Hepatocyte (in vitro differentiated cells): ENCODE measurements at regions not wholly inside any gene's neighbourhood (a gene's known extent, or its start where the extent isn't known, plus 50 kb on each side); places are given as distances from the start of the nearest gene placed in this dataset.
A peak's percentile ranks its signal among the peaks of the same experiment; 100 is the strongest.

ENCODE experiments used
- DNase-seq: peaks from one replicate; pipeline ENCODE4 v3.0.0-alpha.2; 2016; ENCODE audit warnings: low spot score
- H2AFZ ChIP-seq: fragments of 200-600 bp; sonication (generic); 2 replicates; pipeline ENCODE4 v1.6.0; 2016; ENCODE audit warnings: antibody characterized with exemption, mild to moderate bottlenecking
- H3K27ac ChIP-seq: fragments of 200-600 bp; sonication (generic); 2 replicates; pipeline ENCODE4 v1.5.1; 2016; ENCODE audit warnings: mild to moderate bottlenecking
- H3K27me3 ChIP-seq: fragments of 200-600 bp; sonication (generic); 2 replicates; pipeline ENCODE4 v1.6.1; 2016
- H3K36me3 ChIP-seq: fragments of 200-600 bp; sonication (generic); replicated peaks from 2 replicates; pipeline ENCODE4 v1.5.1; 2016; ENCODE audit warnings: low read depth; ENCODE audit not compliant: insufficient read depth
- H3K4me1 ChIP-seq: fragments of 200-600 bp; sonication (generic); 2 replicates; pipeline ENCODE4 v1.5.1; 2016; ENCODE audit warnings: mild to moderate bottlenecking, moderate library complexity; ENCODE audit not compliant: insufficient read depth
- H3K4me2 ChIP-seq: fragments of 200-600 bp; sonication (generic); 2 replicates; pipeline ENCODE4 v1.6.0; 2016
- H3K4me3 ChIP-seq: fragments of 200-600 bp; sonication (generic); 2 replicates; pipeline ENCODE4 v1.5.1; 2016; ENCODE audit warnings: mild to moderate bottlenecking
- H3K79me2 ChIP-seq: fragments of 200-600 bp; sonication (generic); 2 replicates; pipeline ENCODE4 v1.6.0; 2017; ENCODE audit warnings: mild to moderate bottlenecking
- H3K9me2 ChIP-seq: fragments of 200-600 bp; sonication (generic); replicated peaks from 2 replicates; pipeline ENCODE4 v1.6.0; 2017; ENCODE audit warnings: mild to moderate bottlenecking; ENCODE audit not compliant: insufficient read depth
- H3K9me3 ChIP-seq: fragments of 200-600 bp; sonication (generic); 2 replicates; pipeline ENCODE4 v1.5.1; 2016; ENCODE audit warnings: low read depth, mild to moderate bottlenecking
- H4K20me1 ChIP-seq: fragments of 200-600 bp; sonication (generic); 2 replicates; pipeline ENCODE4 v1.6.0; 2016; ENCODE audit warnings: mild to moderate bottlenecking; ENCODE audit not compliant: insufficient read depth, poor library complexity, severe bottlenecking
- CTCF ChIP-seq: fragments of 200-600 bp; sonication (generic); IDR thresholded peaks from 2 replicates; pipeline ENCODE4 v1.5.1; 2016; ENCODE audit warnings: antibody characterized with exemption, mild to moderate bottlenecking; ENCODE audit not compliant: poor library complexity
- EZH2 ChIP-seq: fragments of 200-600 bp; sonication (generic); IDR thresholded peaks from 2 replicates; pipeline ENCODE4 v1.6.1; 2016; ENCODE audit warnings: antibody characterized with exemption, mild to moderate bottlenecking, borderline replicate concordance
- EZH2phosphoT487 ChIP-seq: fragments of 200-600 bp; sonication (generic); IDR thresholded peaks from one replicate; pipeline ENCODE4 v1.6.1; 2018; ENCODE audit warnings: antibody characterized with exemption, mild to moderate bottlenecking, low read depth, moderate library complexity; ENCODE audit not compliant: unreplicated experiment, severe bottlenecking
- WGBS: methylation state at CpG from one replicate; pipeline ENCODE4 v1.1.6; 2016; ENCODE audit warnings: low lambda C conversion rate; ENCODE audit errors: missing lambda C conversion rate; 5-methylcytosine and 5-hydroxymethylcytosine counted together

DNA sequence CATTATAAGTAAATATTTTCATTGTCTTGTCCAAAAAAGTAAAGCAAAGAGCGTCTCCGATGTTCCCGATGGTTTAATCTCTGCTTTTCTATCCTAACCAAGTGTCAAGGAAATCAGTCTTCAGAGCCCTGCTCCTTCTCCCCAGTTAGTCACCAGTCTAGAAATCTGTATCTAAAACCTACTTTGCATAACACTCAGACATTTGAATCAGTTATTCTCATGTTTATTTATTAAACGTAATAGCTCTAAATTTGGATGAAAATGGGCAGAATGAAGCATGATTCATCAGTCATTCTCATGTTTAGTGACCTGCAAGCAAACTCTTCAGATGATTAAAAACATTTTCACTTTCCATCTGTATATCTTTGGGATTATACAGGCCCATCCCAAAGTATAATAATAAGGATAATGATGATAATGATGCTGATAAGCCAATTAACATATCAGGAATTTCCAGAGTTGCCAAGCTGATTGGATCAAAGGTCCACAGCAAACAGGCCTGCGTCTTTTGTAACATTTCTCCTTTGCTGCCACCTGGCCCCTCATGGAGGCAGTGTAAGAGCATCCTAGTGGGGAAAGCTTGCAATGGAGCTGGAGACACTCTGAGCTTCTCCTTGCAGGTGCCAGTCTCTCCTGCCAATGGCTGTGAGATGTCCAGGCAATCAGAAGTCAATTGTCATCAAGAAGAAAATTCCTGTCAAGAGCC is 273.9 kb downstream of the IGSF11 start:
- Histone ChIP-seq H3K4me1 (no peaks in the 10 kb centered on the region), H3K79me2 (no peaks in the 10 kb centered on the region), H3K4me2 (no peak overlapping the region), H3K27me3 (no peaks in the 10 kb centered on the region), H3K9me3 (no peaks in the 10 kb centered on the region), H3K4me3 (no peak overlapping the region), H3K36me3 (no peaks in the 10 kb centered on the region), H4K20me1 (no peaks in the 10 kb centered on the region), H2AFZ (no peak overlapping the region), H3K9me2 (no peaks in the 10 kb centered on the region), H3K27ac (no peak overlapping the region)
- DNase-seq = peak; percentile 16
- 51% methylated on average over 5 of the region's 5 CpGs for WGBS
- TF ChIP-seq CTCF = no peak

GRCh38 chr3:118761291-118761606 is 273.4 kb downstream of the IGSF11 start:
- Histone ChIP-seq H4K20me1 (no peaks in the 10 kb centered on the region), H3K4me1 (no peaks in the 10 kb centered on the region), H3K27ac (no peak overlapping the region), H2AFZ (no peak overlapping the region), H3K27me3 (no peaks in the 10 kb centered on the region), H3K79me2 (no peaks in the 10 kb centered on the region), H3K36me3 (no peaks in the 10 kb centered on the region), H3K4me3 (no peak overlapping the region), H3K4me2 (no peak overlapping the region), H3K9me2 (no peaks in the 10 kb centered on the region), H3K9me3 (no peaks in the 10 kb centered on the region)
- DNase-seq = no peak
- TF ChIP-seq CTCF (no peak), EZH2phosphoT487 (no peak), EZH2 (no peak)

DNA sequence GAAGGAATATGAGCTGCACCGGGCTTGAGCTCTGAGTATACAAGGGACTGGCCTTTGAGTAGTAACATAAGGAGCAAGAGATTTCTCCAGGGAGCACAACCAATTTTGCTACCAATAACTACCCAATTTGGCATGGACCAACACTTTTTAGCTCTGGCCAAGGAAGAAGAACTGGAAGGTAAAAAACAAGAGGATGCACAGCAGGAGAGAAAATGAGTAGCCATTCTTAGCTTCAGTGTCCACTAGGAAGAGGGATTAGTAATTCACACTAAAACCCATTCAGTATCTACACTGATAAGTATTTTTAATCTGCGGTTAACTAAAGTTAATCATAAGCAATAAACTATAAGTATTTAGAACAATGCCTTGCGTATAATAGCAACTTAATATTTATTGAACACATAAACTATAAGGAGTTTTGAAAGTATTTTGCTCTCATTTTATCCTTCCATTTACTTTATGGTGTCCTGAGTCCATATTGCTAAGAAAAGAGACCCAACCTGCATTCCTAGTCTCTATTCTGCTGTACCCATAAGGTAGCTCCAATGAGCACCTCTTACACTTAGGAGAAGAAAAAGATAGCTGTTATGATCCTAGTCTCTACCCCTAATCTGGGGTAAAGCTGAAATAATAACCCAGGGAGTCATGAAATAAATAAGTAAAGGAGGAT is 268.9 kb downstream of the IGSF11 start:
- no peaks in the 10 kb centered on the region for H3K79me2 ChIP-seq
- no peak overlapping the region for H3K4me2 ChIP-seq
- no peaks in the 10 kb centered on the region for H3K27me3 ChIP-seq
- TF ChIP-seq EZH2phosphoT487 (no peak), EZH2 (no peak), CTCF (no peak)
- H3K4me3 ChIP-seq = no peak overlapping the region
- no peaks in the 10 kb centered on the region for H3K9me3 ChIP-seq
- H3K9me2 ChIP-seq = no peaks in the 10 kb centered on the region
- no peaks in the 10 kb centered on the region for H3K4me1 ChIP-seq
- H2AFZ ChIP-seq = no peak overlapping the region
- DNase-seq = no peak
- no peaks in the 10 kb centered on the region for H3K36me3 ChIP-seq
- H3K27ac ChIP-seq = no peak overlapping the region
- no peaks in the 10 kb centered on the region for H4K20me1 ChIP-seq
- 89% methylated on average over 3 of the region's 3 CpGs for WGBS

DNA sequence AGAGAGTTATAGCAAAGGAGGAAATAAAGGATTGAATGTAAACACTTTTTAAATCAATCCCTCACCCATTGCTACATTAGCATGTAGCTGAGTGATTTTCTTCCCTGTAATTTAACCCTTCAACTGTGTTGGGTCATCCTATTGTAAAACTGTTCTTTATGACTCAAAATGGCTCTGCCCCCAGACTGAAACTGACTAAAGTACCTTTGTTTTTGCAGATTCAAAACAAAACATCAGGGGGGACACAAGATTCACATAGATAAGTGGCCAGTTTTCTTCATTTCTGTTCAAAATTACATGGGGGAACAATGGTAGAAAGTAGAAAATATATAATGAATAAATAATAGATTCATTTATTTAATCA is 268.4 kb downstream of the IGSF11 start:
- Histone ChIP-seq H3K79me2 (no peaks in the 10 kb centered on the region), H3K9me3 (no peaks in the 10 kb centered on the region), H4K20me1 (no peaks in the 10 kb centered on the region), H3K4me2 (no peak overlapping the region), H3K27ac (no peak overlapping the region), H3K27me3 (no peaks in the 10 kb centered on the region), H3K36me3 (no peaks in the 10 kb centered on the region), H3K4me1 (no peaks in the 10 kb centered on the region), H3K9me2 (no peaks in the 10 kb centered on the region), H3K4me3 (no peak overlapping the region), H2AFZ (no peak overlapping the region)
- TF ChIP-seq EZH2phosphoT487 (no peak), CTCF (no peak)
- DNase-seq = no peak
